Spleen (tissue), 11 donors: ENCODE measurements at regions not wholly inside any gene's neighbourhood (a gene's known extent, or its start where the extent isn't known, plus 50 kb on each side); places are given as distances from the start of the nearest gene placed in this dataset.

Experiments used
- DNase-seq: peaks from one replicate; pipeline ENCODE4 v3.0.0-alpha.2; 2020
- H3K27ac ChIP-seq, 8 donors: fragments of 200-600 bp; sonication (generic) in 7 of 8; 1 replicate in 4 of 8; 2 replicates in 4 of 8; pipeline versions ENCODE4 v1.5.0 to v1.8.0; 2016 to 2021; ENCODE audit warnings: inconsistent platforms in 4 of 8, mild to moderate bottlenecking in 4 of 8, moderate library complexity in 1 of 8
- H3K27me3 ChIP-seq, 7 donors: fragments of 200-600 bp; sonication (generic) in 6 of 7; replicated peaks in 1 of 7; 1 replicate in 4 of 7; 2 replicates in 3 of 7; pipeline versions ENCODE4 v1.5.0 to v1.8.0; 2016 to 2021; ENCODE audit warnings: inconsistent platforms in 3 of 7, mild to moderate bottlenecking in 1 of 7
- H3K36me3 ChIP-seq, 6 donors: fragments of 200-600 bp; sonication (generic) in 5 of 6; 1 replicate in 4 of 6; 2 replicates in 2 of 6; pipeline versions ENCODE4 v1.5.0 to v1.8.0; 2016 to 2021; ENCODE audit warnings: inconsistent platforms in 2 of 6
- H3K4me1 ChIP-seq, 6 donors: fragments of 200-600 bp; sonication (generic) in 5 of 6; 1 replicate in 3 of 6; 2 replicates in 3 of 6; pipeline versions ENCODE4 v1.5.0 to v1.8.0; 2016 to 2021; ENCODE audit warnings: inconsistent platforms in 3 of 6
- H3K4me3 ChIP-seq, 8 donors: fragments of 200-600 bp; sonication (generic) in 7 of 8; 1 replicate in 4 of 8; 2 replicates in 4 of 8; pipeline versions ENCODE4 v1.5.0 to v1.8.0; 2016 to 2021; ENCODE audit warnings: inconsistent platforms in 4 of 8, mild to moderate bottlenecking in 4 of 8, moderate library complexity in 2 of 8
- H3K9me3 ChIP-seq, 8 donors: fragments of 200-600 bp; sonication (generic) in 7 of 8; 1 replicate in 4 of 8; 2 replicates in 4 of 8; pipeline versions ENCODE4 v1.5.0 to v1.8.0; 2016 to 2021; ENCODE audit warnings: inconsistent platforms in 4 of 8
- CTCF ChIP-seq, 11 experiments: fragments of 200-600 bp in 7 of 11; fragments of 450-650 bp in 4 of 11; sonication (generic) in 4 of 11; IDR thresholded peaks in 8 of 11; conservative IDR thresholded peaks in 3 of 11; 1 replicate in 7 of 11; 2 replicates in 4 of 11; pipeline versions ENCODE4 v1.4.0 to v1.8.0; 2016 to 2021; ENCODE audit warnings: antibody characterized with exemption in 11 of 11, inconsistent platforms in 4 of 11, mild to moderate bottlenecking in 1 of 11
- POLR2A ChIP-seq, 3 donors: fragments of 450-650 bp; IDR thresholded peaks; one replicate each; pipeline ENCODE4 v1.5.1; 2017; ENCODE audit warnings: antibody characterized with exemption in 3 of 3, mild to moderate bottlenecking in 1 of 3
- POLR2AphosphoS5 ChIP-seq, 3 donors: sonication (generic); formaldehyde crosslinking; IDR thresholded peaks; one replicate each; pipeline ENCODE4 v1.5.1; 2017; ENCODE audit warnings: antibody characterized with exemption in 3 of 3
- WGBS, 5 donors: extraction: QIAGEN DNeasy Blood & Tissue Kit in 3 of 5; methylation state at CpG; one replicate each; pipeline versions ENCODE4 v1.1.5 to v1.1.7; 2013 to 2018; 5-methylcytosine and 5-hydroxymethylcytosine counted together
- intact Hi-C: fragments of 100-400 bp; cut with DNase I; formaldehyde crosslinking; loops from one replicate; pipeline ENCODE4 v1.15.0; 2023; ENCODE audit warnings: low total_unique reads
- donor health status: healthy with polysubstance abuse.
- donor health status: DM: no; HTN: no; CAD: no; lungs with moderate emphysema.
- donor health status: DM: no; HTN: no; CAD: no.
- donor health status: Bipolar disorder and iron deficiency.
- donor health status: healthy.
- donor health status: DM: no; HTN: no; CAD: no.
- donor health status: DM: yes; HTN: yes; CAD: no.

- DNase-seq: no peak
- Histone ChIP-seq H3K9me3 (no peaks in the 10 kb centered on the region), H3K27ac (peak overlapping the region in 3 of 8 donors; percentile 25 to 40 (median 34)), H3K4me1 (peaks cover 0 to 12% (median 4%) of the 10 kb centered on the region in 6 donors), H3K36me3 (no peaks in the 10 kb centered on the region), H3K27me3 (no peaks in the 10 kb centered on the region), H3K4me3 (peak overlapping the region in 2 of 8 donors; percentile 2 to 33)
- 50 to 72% (median 59%) methylated on average over 12 of the region's 12 CpGs for WGBS, 5 donors
- intact Hi-C loops: no loop called here
- no peak for TF ChIP-seq POLR2A (IDR thresholded peaks at IDR 0.05)
- no peak for TF ChIP-seq CTCF (IDR thresholded peaks at IDR 0.05 in 8 of 11, conservative IDR thresholded peaks at IDR 0.05 in 3 of 11)
- TF ChIP-seq POLR2AphosphoS5 (IDR thresholded peaks at IDR 0.05): no peak
Measured at GRCh38 chr10:28470873-28471651, 61.9 kb upstream of the WAC start.

GRCh38 chr10:28471652-28472050 lies 61.3 kb upstream of the WAC start:
- peaks cover 0 to 12% (median 4%) of the 10 kb centered on the region in 6 donors for H3K4me1 ChIP-seq
- no peaks in the 10 kb centered on the region for H3K36me3 ChIP-seq
- TF ChIP-seq POLR2AphosphoS5 (IDR thresholded peaks at IDR 0.05) (no peak), CTCF (IDR thresholded peaks at IDR 0.05 in 8 of 11, conservative IDR thresholded peaks at IDR 0.05 in 3 of 11) (no peak), POLR2A (IDR thresholded peaks at IDR 0.05) (no peak)
- H3K4me3 ChIP-seq: peak overlapping the region in 2 of 8 donors; percentile 2 to 33
- no peak for DNase-seq
- peak overlapping the region in 2 of 8 donors; percentile 25 to 34 for H3K27ac ChIP-seq
- WGBS, 5 donors: 83 to 87% (median 84%) methylated on average over 6 of the region's 6 CpGs
- no peaks in the 10 kb centered on the region for H3K9me3 ChIP-seq
- intact Hi-C loops: no loop called here
- H3K27me3 ChIP-seq: no peaks in the 10 kb centered on the region

GRCh38 chr10:28478646-28479045 lies 54.3 kb upstream of the WAC start:
- no peak for TF ChIP-seq POLR2AphosphoS5 (IDR thresholded peaks at IDR 0.05)
- no peak for TF ChIP-seq CTCF (IDR thresholded peaks at IDR 0.05 in 8 of 11, conservative IDR thresholded peaks at IDR 0.05 in 3 of 11)
- TF ChIP-seq POLR2A (IDR thresholded peaks at IDR 0.05): no peak
- no peaks in the 10 kb centered on the region for H3K36me3 ChIP-seq
- no peaks in the 10 kb centered on the region for H3K9me3 ChIP-seq
- H3K27ac ChIP-seq: peak overlapping the region in 3 of 8 donors; percentile 10 to 49 (median 26)
- intact Hi-C loops: no loop called here
- H3K4me1 ChIP-seq: peaks cover 0 to 35% (median 5%) of the 10 kb centered on the region in 6 donors
- 18 to 32% (median 24%) methylated on average over 1 of the region's 1 CpG for WGBS, 5 donors
- H3K4me3 ChIP-seq: no peak overlapping the region
- H3K27me3 ChIP-seq: no peaks in the 10 kb centered on the region
- DNase-seq: no peak

GRCh38 chr10:28479425-28479865 lies 53.5 kb upstream of the WAC start:
- intact Hi-C loops: no loop called here
- TF ChIP-seq POLR2A (IDR thresholded peaks at IDR 0.05): no peak
- no peak for TF ChIP-seq CTCF (IDR thresholded peaks at IDR 0.05 in 8 of 11, conservative IDR thresholded peaks at IDR 0.05 in 3 of 11)
- no peak for TF ChIP-seq POLR2AphosphoS5 (IDR thresholded peaks at IDR 0.05)
- Histone ChIP-seq H3K27ac (peak overlapping the region in 3 of 8 donors; percentile 10 to 49 (median 26)), H3K9me3 (no peaks in the 10 kb centered on the region), H3K4me1 (peaks cover 0 to 35% (median 5%) of the 10 kb centered on the region in 6 donors), H3K4me3 (no peak overlapping the region), H3K27me3 (no peaks in the 10 kb centered on the region), H3K36me3 (no peaks in the 10 kb centered on the region)
- WGBS, 5 donors: 27 to 50% (median 40%) methylated on average over 5 of the region's 5 CpGs
- no peak for DNase-seq
